ENCODE measurements at regions not wholly inside any gene's neighbourhood (a gene's known extent, or its start where the extent isn't known, plus 50 kb on each side); places are given as distances from the start of the nearest gene placed in this dataset.

- DNase-seq, result no peak
Observed at GRCh38 chr13:34311251-34311650, 493.3 kb downstream of the RFC3 start.

GRCh38 chr13:34312578-34312977 lies 494.6 kb downstream of the RFC3 start:
- no peak for DNase-seq

DNA sequence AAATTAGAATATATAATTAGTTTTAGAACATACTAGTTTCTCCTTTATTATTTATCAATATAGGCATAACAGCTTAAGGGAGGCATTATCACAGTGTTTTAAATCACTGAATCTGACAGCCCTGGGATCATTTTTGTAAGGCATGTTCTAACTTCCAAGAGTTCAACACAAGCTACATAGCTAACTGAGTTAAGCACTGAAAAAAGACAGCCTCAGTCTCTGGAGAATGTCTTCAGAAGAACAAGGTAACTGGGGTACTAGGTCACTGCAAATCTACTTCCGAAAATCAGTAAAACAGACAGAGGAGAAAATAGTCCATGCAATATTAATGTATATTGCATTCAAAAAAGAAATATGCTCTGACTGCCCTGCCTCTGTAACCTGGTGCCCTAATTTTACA lies 502.1 kb downstream of the RFC3 start:
- DNase-seq, result no peak

DNA sequence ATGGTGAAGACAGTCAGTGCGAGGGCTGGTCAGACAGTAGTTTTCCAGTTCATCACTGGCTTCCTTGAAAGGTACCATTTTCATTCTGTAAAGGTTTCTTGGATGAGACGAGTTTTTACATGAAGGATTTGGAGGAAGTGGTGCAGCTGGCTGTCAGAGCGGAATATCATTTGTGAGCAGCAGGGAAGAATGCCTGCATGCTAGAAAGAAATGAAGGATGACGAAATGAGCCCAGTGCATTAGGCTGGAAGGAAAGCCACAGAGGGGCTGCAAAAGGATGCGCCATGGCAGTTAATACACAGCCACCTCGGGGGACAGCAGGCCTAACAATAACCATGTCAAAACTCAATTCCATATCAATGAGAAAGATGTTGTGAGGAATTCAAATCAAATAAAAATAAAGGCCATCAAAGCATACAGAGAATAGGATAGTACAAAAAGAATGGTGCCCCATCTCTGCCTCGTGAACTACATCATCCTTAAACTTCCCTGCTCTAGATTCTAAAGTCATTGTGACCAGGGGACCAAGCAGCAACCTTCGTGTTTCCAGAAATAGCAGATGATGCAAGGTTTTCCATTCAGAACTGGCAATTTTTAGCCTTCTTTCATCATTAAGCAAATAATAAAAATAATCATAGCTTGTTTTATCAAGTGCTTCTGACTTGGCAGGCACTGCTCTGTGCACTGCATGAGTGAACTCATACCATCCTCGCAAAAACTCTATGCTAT lies 504.2 kb downstream of the RFC3 start:
- no peak for DNase-seq

DNA sequence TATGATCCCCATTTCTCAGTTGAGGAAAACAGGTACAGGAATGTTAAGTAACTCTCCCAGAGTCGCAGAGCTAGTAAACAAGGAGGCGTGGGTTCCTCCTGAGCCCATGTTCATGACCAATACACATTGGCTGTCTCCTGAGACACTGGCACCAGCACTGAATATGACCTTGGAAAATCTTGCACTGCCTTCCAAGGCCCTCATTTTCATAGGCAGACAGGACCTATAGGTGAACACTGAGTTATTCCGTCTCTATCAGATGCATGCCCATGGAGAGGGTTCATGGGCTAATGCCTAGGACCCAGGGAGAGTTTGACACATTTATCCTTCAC lies 504.8 kb downstream of the RFC3 start:
- no peak for DNase-seq

GRCh38 chr13:34335014-34336007 lies 517.4 kb downstream of the RFC3 start:
- DNase-seq, result peak in 2 of 3 donors; percentile 57 to 71

DNA sequence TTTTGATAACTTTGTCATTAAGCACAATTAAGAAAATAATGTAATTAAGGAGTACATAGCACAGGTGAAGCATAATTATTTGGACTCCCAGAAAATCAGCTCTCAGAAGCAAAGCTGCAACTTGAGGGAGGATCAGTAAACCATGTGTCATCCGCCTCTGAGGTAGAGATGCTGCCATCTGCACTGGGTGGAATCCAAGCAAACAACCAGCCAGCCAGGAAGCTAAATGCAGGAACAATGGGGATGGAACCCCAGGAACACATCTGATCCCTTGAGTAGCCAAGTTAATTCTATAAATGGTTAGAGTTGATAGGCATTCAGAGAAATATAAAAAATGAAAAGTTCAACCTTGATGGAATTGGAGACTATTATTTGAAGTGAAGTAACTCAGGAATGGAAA lies 520.2 kb downstream of the RFC3 start:
- DNase-seq, result no peak

DNA sequence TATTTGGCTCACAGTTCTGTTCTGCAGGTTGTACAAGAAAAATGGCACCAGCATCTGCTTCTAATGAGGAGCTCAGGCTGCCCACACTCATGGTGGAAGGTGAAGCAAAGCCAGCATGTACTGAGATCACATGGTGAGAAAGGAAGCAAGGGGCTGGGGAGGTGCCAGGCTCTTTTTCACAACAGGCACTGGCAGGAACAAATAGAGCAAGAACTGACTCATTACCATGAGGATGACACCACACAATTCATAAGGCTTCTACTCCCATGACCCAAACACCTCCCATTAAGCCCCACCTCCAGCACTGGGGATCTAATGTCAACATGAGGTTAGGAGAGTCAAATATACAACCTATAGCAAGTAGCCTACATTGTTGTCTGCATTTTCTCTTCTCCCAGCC lies 522.6 kb downstream of the RFC3 start:
- DNase-seq, result no peak

- DNase-seq, result no peak
Observed at GRCh38 chr13:34343413-34343940, 525.5 kb downstream of the RFC3 start.

- DNase-seq, result peak in 2 of 3 donors; percentile 42 to 44
Observed at GRCh38 chr13:34344816-34345215, 526.9 kb downstream of the RFC3 start.

DNA sequence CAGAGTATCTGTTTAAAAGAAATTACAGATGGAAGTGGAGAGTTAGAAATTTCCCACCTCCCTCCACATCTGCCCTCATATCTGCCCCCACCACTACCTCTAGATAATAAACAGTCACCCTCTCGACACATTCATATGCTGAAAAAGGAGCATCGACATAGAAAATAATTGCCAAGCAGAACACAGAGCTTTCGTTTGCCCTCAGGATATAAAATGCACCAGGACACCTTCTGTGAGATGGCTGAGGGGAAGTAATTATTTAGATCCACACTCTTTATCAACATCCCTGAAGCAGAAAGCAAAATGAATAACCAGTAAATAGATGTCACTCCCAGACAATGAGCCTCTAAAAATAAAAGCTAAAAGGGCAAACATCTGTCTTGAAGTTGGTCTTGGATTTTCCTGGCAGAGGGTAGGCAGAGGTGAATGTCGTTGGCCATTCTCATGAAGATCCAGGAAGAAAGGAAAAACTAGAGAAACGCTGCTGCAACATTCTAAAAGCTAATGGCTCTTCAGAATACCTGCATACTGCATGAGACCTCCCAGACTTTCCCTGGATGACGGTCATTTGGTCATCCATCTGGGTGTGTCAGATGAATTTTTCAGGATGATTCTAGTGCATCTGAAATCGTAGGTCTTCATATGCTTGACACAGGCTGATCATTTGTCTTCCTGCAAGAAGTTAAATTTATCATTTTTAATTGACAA lies 527.5 kb downstream of the RFC3 start:
- no peak for DNase-seq

GRCh38 chr13:34346626-34347025 lies 528.7 kb downstream of the RFC3 start:
- no peak for DNase-seq

DNA sequence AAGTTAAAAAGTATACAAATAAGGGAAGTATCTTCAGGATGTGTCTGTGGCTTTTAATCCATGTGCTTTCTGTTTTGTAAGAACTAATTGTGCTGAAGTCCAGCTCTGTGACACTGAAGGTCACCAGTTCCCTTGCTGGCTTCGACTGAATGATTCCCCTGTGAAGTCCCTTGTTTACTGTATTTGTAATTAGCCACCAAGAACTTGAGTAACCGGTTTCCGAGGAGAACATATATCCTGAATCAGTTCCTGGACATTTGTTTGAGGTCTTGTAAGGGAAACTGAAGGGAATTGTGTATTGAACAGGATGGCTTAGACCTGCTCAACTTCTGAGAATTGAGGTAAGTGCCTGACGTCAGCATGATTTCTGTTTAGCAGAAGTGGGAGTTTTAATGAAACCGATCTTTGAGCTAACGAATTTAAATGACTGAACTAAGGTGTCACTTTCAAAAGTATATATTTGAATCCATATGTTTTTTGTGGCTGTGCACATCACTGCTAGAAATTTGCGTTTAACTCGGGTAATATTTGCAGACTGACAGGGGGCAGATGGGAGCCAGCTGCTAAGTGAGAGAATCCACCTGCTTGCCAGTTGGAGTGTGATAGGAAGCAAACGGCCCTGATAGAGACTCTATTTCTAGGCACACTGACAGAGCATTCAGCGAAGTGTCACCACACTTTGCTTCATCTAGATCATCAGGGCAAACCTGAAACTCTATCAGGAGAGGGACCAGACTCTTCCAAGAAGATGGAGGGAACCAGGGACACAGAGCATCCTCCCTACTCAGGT lies 530.0 kb downstream of the RFC3 start:
- DNase-seq, result no peak

DNA sequence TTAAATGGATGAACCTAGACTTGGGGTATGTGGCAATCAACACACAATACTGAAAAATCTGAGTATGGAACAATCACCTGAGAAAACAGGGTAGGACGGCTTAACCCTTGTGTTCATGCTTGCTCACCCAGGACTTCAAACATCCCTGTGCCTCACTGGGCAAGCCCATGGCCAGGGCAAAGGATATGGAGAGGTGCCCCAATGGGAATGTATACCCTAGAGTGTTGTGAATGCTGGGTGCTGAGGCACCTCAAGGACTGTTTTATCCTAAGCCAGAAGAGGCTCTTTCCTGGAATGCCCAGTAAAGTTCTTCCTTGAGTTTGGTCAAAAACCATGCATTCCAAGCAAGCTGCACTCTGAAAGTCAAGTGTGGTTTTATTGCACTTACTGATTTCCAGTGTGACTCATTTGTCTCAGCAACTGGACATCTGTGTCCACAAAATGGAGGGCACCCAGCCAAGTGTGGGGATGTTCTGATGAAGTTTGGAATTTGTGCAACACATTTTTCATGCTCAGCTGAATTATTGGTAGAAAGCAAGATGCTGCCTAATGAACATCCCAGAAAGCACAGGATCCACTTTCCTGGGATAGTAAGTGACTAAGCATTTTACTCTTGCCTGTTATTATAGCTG lies 531.3 kb downstream of the RFC3 start:
- peak; percentile 83 to 97 (median 89) for DNase-seq

DNA sequence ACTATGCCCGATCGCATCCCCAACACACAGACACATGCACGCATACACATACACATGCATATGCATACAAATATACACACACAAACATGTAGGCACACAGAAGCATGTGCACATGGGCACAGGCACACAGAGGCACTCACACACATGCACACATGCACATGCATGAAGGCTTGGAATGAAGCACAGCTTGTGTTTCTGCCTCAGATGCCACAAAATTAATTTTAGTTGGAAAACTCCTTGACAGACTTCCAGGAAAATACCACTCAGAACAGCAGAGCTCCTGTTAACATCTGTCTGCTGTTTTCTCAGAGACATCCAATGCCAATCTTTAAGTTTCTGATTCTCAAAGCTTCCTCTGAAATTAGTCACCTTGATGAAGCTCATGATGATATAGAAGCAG lies 532.7 kb downstream of the RFC3 start:
- no peak for DNase-seq

DNA sequence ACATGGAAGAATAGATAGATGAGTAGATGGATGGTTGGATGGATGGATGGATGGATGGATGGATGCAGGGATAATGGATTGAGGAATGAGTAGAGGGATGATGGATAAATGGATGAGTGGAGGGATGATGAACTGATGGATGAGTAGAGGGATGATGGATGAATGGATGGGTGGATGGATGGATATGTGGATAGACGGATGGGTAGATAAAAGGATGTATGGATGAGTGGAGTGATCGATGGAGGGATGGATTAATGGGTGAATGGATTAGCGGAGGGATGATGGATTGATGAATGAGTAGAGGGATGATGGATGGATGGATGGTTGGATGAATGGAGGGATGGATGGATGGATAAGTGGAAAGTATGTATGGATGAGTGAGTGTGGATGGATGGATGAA lies 533.2 kb downstream of the RFC3 start:
- no peak for DNase-seq

GRCh38 chr13:34352958-34353357 lies 535.0 kb downstream of the RFC3 start:
- no peak for DNase-seq

DNA sequence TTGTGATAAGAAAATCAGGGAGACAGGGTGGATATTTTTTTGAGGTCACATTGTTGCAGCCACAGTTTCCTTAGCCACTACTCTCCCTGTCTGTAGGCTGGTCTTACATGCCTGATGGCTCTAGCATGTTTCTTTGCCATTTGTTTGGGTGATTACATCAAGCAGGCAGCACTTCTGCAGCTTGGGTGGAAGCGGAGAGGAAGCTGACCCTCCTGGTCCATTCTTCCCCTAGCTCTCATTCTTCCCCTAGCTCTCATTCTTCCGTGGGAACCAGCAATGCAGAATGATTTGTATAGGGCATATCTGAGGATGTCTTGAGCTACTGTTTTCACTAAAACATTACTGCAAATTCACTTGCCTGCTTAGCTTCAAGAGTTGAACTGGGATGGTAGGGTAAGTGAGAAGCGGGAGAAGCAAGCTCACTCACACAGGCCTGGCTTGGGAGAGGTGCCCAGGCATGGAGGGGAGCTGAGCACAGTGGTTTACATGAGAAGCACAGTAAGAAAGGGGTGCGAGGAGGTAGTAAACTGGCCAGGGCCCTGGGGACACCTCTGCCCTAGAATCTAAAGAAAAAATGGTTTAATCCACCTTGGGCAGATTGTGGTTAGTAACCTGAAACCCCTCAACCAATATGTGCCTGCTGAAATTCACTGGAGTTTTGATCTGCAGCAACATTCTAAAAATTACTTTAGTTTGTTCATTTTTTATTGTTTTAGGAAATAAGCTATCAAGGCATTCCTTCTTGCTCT lies 538.9 kb downstream of the RFC3 start:
- DNase-seq, result no peak

DNA sequence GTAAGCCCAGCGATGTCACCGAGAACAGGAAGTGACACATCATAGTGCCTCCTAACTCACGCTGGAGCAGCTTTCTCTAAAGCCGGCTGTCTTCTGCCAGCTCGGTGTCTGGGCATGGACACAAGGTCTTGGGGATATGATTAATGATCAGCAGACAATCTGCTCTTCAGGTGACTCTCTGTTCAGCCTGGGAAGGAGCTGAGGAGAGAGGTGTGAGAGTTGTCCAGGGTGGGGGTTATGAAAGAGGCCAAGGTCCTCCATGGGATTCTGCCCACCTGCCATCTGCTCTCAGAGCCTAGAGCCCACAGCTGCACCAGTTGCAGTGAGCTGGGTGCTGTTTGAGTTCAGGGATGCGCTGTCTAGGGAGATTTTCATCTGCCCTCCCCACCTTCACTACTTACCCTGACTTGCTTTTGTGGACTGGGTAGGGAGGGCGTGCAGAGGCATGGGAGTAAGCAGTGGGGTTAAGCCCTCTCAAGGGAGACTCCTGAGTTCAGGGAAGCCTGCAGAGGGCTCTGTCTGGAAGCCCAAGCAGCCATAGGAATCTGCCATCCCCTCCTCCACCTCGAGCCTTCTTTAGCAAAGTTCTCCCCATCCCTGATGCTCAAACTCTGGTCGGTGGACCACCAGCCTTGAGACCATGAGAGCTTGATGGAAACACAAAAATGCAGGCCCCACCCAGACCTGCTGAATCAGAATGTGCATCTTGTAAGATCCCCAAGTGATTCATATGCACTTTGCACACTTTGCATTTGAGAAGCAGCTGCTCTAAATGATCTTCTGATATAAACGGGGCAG lies 539.7 kb downstream of the RFC3 start:
- peak in 1 of 3 donors; percentile 63 for DNase-seq
